H1 (cell line): ENCODE measurements at regions not wholly inside any gene's neighbourhood (a gene's known extent, or its start where the extent isn't known, plus 50 kb on each side); places are given as distances from the start of the nearest gene placed in this dataset.

ENCODE experiments used
- CTCF ChIA-PET: fragments of 300-600 bp; sonication (Branson Sonifier 250); formaldehyde crosslinking; loops from one replicate; lab custom pipeline; 2021; ENCODE audit not compliant: partially characterized antibody; lab: Charles Lee
- POLR2A ChIA-PET: fragments of 300-600 bp; sonication (Branson Sonifier 250); formaldehyde crosslinking; loops from one replicate; lab custom pipeline; 2021; ENCODE audit warnings: inconsistent platforms; ENCODE audit not compliant: partially characterized antibody; lab: Charles Lee
- DNase-seq, 2 experiments: peaks; one replicate each; pipeline versions ENCODE4 v3.0.0 to v3.0.0-alpha.2; 2010 to 2022; ENCODE audit warnings: low spot score in 2 of 2, low read depth in 1 of 2, mixed read lengths in 1 of 2
- FAIRE-seq: peaks from 2 replicates; lab custom pipeline; 2011; peaks lifted over from hg19 to GRCh38; lab: Jason Lieb, UNC
- H2AFZ ChIP-seq: 2 replicates; pipeline ENCODE4 v1.8.1; 2012; ENCODE audit warnings: low read length, inconsistent platforms
- H2AK5ac ChIP-seq: 2 replicates; pipeline ENCODE4 v1.6.1; 2013; ENCODE audit warnings: low read depth, low read length
- H2BK120ac ChIP-seq: replicated peaks from 2 replicates; pipeline ENCODE3; 2013; ENCODE audit warnings: low read depth, low read length, inconsistent platforms
- H2BK12ac ChIP-seq: 2 replicates; pipeline ENCODE4 v1.6.1; 2013; ENCODE audit warnings: low read depth, low read length
- H2BK15ac ChIP-seq: 2 replicates; pipeline ENCODE4 v1.6.1; 2013; ENCODE audit warnings: low read length
- H2BK20ac ChIP-seq: 2 replicates; pipeline ENCODE4 v1.6.1; 2013; ENCODE audit warnings: low read length
- H2BK5ac ChIP-seq: 2 replicates; pipeline ENCODE4 v1.6.1; 2013; ENCODE audit warnings: low read depth, low read length
- H3K14ac ChIP-seq: 2 replicates; pipeline ENCODE4 v1.6.1; 2013; ENCODE audit warnings: inconsistent platforms; ENCODE audit not compliant: insufficient read length
- H3K18ac ChIP-seq: 2 replicates; pipeline ENCODE4 v1.6.1; 2013; ENCODE audit warnings: low read length; ENCODE audit errors: extremely low read depth
- H3K23ac ChIP-seq: 2 replicates; pipeline ENCODE4 v1.6.1; 2013; ENCODE audit warnings: inconsistent platforms; ENCODE audit not compliant: insufficient read length
- H3K23me2 ChIP-seq: 2 replicates; pipeline ENCODE4 v1.6.1; 2013; ENCODE audit warnings: low read depth, low read length
- H3K27ac ChIP-seq: 2 replicates; pipeline ENCODE4 v1.6.1; 2011; ENCODE audit warnings: low read depth, low read length, inconsistent platforms
- H3K27me3 ChIP-seq, 4 experiments: replicated peaks in 1 of 4; 1 replicate in 1 of 4; 2 replicates in 3 of 4; pipeline versions ENCODE4 v1.6.1 to v1.8.1; 2011 to 2013; ENCODE audit warnings: low read length in 3 of 4, mild to moderate bottlenecking in 3 of 4, inconsistent platforms in 2 of 4, mixed read lengths in 2 of 4, moderate library complexity in 1 of 4; ENCODE audit not compliant: control insufficient read depth in 3 of 4, insufficient read depth in 3 of 4; ENCODE audit errors: extremely low read depth in 1 of 4
- H3K36me3 ChIP-seq, 4 experiments: 2 replicates each; pipeline versions ENCODE4 v1.6.1 to v1.8.1; 2011 to 2013; ENCODE audit warnings: mild to moderate bottlenecking in 4 of 4, low read length in 3 of 4, moderate library complexity in 2 of 4, control low read depth in 1 of 4, inconsistent platforms in 1 of 4; ENCODE audit not compliant: insufficient read depth in 4 of 4, control insufficient read depth in 2 of 4
- H3K4ac ChIP-seq: replicated peaks from 2 replicates; pipeline ENCODE3; 2013; ENCODE audit warnings: low read length, low read depth, mixed read lengths, inconsistent platforms; ENCODE audit not compliant: insufficient read length
- H3K4me1 ChIP-seq, 4 experiments: replicated peaks in 1 of 4; 1 replicate in 1 of 4; 2 replicates in 3 of 4; pipeline versions ENCODE4 v1.6.1 to v1.8.1; 2011 to 2013; ENCODE audit warnings: low read length in 3 of 4, inconsistent platforms in 2 of 4, mixed read lengths in 1 of 4; ENCODE audit not compliant: insufficient read depth in 4 of 4, control insufficient read depth in 3 of 4
- H3K4me2 ChIP-seq, 2 experiments: 2 replicates each; pipeline versions ENCODE4 v1.6.1 to v1.8.1; 2011 to 2013; ENCODE audit warnings: low read depth in 2 of 2, low read length in 2 of 2, control low read depth in 1 of 2, inconsistent platforms in 1 of 2, mild to moderate bottlenecking in 1 of 2; ENCODE audit not compliant: insufficient read depth in 1 of 2
- H3K4me3 ChIP-seq, 4 experiments: fragments of 200-600, 300-600 bp in 1 of 4; sonication (generic), shearing (Covaris generic), sonication (Bioruptor Twin) in 1 of 4; 2 replicates each; pipeline versions ENCODE4 v1.5.1 to v1.8.1; 2011 to 2016; ENCODE audit warnings: low read length in 4 of 4, low read depth in 3 of 4, control low read depth in 2 of 4, inconsistent platforms in 2 of 4, mild to moderate bottlenecking in 2 of 4, mixed read lengths in 1 of 4, moderate library complexity in 1 of 4; ENCODE audit not compliant: insufficient read depth in 2 of 4; ENCODE audit errors: extremely low read depth in 1 of 4
- H3K56ac ChIP-seq: replicated peaks from 2 replicates; pipeline ENCODE3; 2013; ENCODE audit warnings: low read depth, mild to moderate bottlenecking, mixed read lengths, low read length, inconsistent platforms; ENCODE audit not compliant: insufficient read length
- H3K79me1 ChIP-seq: 2 replicates; pipeline ENCODE4 v1.6.1; 2013; ENCODE audit warnings: low read depth, low read length, control low read depth
- H3K79me2 ChIP-seq, 2 experiments: 2 replicates each; pipeline versions ENCODE4 v1.6.1 to v1.8.1; 2012 to 2013; ENCODE audit warnings: low read length in 2 of 2, mild to moderate bottlenecking in 2 of 2, inconsistent platforms in 1 of 2; ENCODE audit not compliant: insufficient read depth in 2 of 2, control insufficient read depth in 1 of 2
- H3K9ac ChIP-seq, 4 experiments: replicated peaks in 1 of 4; 1 replicate in 1 of 4; 2 replicates in 3 of 4; pipeline versions ENCODE4 v1.6.1 to v1.8.1; 2011 to 2013; ENCODE audit warnings: low read depth in 3 of 4, low read length in 3 of 4, control low read depth in 2 of 4, mild to moderate bottlenecking in 2 of 4, moderate library complexity in 2 of 4, inconsistent platforms in 1 of 4; ENCODE audit errors: extremely low read depth in 1 of 4
- H3K9me3 ChIP-seq, 2 experiments: 2 replicates each; pipeline versions ENCODE4 v1.6.1 to v1.8.1; 2012 to 2013; ENCODE audit warnings: mild to moderate bottlenecking in 2 of 2, moderate library complexity in 2 of 2, control low read depth in 1 of 2, inconsistent platforms in 1 of 2, low read depth in 1 of 2, low read length in 1 of 2, mixed read lengths in 1 of 2; ENCODE audit not compliant: insufficient read depth in 2 of 2
- H4K20me1 ChIP-seq, 2 experiments: replicated peaks in 1 of 2; 2 replicates each; pipeline versions ENCODE3 to v1.8.1; 2011 to 2013; ENCODE audit warnings: inconsistent platforms in 2 of 2, low read length in 2 of 2, mild to moderate bottlenecking in 1 of 2; ENCODE audit not compliant: insufficient read depth in 2 of 2, control insufficient read depth in 1 of 2
- H4K5ac ChIP-seq: 2 replicates; pipeline ENCODE4 v1.6.1; 2013; ENCODE audit warnings: low read length, low read depth, mixed read lengths, inconsistent platforms; ENCODE audit not compliant: insufficient read length
- H4K8ac ChIP-seq: 2 replicates; pipeline ENCODE4 v1.8.0; 2013; ENCODE audit warnings: mild to moderate bottlenecking, moderate library complexity, low read length, inconsistent platforms; ENCODE audit not compliant: insufficient read depth; ENCODE audit errors: extremely low read depth
- H4K91ac ChIP-seq: replicated peaks from 2 replicates; pipeline ENCODE3; 2013; ENCODE audit warnings: low read length, mixed read lengths, inconsistent platforms; ENCODE audit not compliant: insufficient read length
- ATF3 ChIP-seq: IDR thresholded peaks from 2 replicates; pipeline ENCODE4 v1.6.1; 2011; ENCODE audit warnings: low read depth, mild to moderate bottlenecking, low read length; ENCODE audit not compliant: insufficient read depth
- CBX5 ChIP-seq: fragments of 300-800, 300-1000 bp; sonication (generic); IDR thresholded peaks from 2 replicates; pipeline ENCODE4 v1.7.1; 2016; ENCODE audit warnings: antibody characterized with exemption, low read length, low read depth
- HDAC6 ChIP-seq: IDR thresholded peaks from one replicate; pipeline ENCODE4 v1.7.1; 2012; ENCODE audit warnings: low read depth, mild to moderate bottlenecking, inconsistent platforms, low read length, moderate library complexity
- JUND ChIP-seq: IDR thresholded peaks from 2 replicates; pipeline ENCODE4 v1.6.1; 2011; ENCODE audit warnings: mild to moderate bottlenecking, improper control_type of control experiment, low read length
- ZNF274 ChIP-seq: IDR thresholded peaks from 2 replicates; pipeline ENCODE4 v1.7.0; 2012; ENCODE audit warnings: low read length, borderline replicate concordance; ENCODE audit errors: extremely low read depth
- WGBS, 2 experiments: shearing (Covaris generic) in 1 of 2; methylation state at CpG; one replicate each; pipeline versions ENCODE4 v1.1.6 to v1.1.7; 2013 to 2015; ENCODE audit warnings: low lambda C conversion rate in 2 of 2, mixed read lengths in 2 of 2, inconsistent platforms in 1 of 2, low coverage in 1 of 2, missing lambda C conversion rate in 1 of 2; ENCODE audit not compliant: insufficient replicate concordance in 2 of 2, insufficient coverage in 1 of 2, insufficient read length in 1 of 2; ENCODE audit errors: extremely low coverage in 1 of 2, missing lambda C conversion rate in 1 of 2; 5-methylcytosine and 5-hydroxymethylcytosine counted together

GRCh38 chr14:85325134-85326017, 204.6 kb upstream of the FLRT2 start:
- FAIRE-seq: no peak
- H3K56ac ChIP-seq: no peak overlapping the region
- CTCF ChIA-PET: interaction anchor here (2.2 kb wide), 1 partner anchor 9 kb away, joined by 5 read pairs; no protein-coding TSS in a partner anchor

More at GRCh38 chr14:85325134-85326017, 204.6 kb upstream of the FLRT2 start:
- no peak overlapping the region for H3K23ac ChIP-seq
- no peaks in the 10 kb centered on the region for H3K79me2 ChIP-seq
- no peak overlapping the region for H3K9ac ChIP-seq
- no peak overlapping the region for H3K4me2 ChIP-seq
- H3K14ac ChIP-seq: no peak overlapping the region
- H3K27ac ChIP-seq: no peak overlapping the region
- H2BK120ac ChIP-seq: no peak overlapping the region
- H2AFZ ChIP-seq: no peak overlapping the region
- H2BK20ac ChIP-seq: no peak overlapping the region
- no peak overlapping the region for H3K4ac ChIP-seq
- H3K79me1 ChIP-seq: no peaks in the 10 kb centered on the region
- TF ChIP-seq ZNF274 (no peak), ATF3 (no peak), HDAC6 (no peak), JUND (no peak), CBX5 (no peak)
- POLR2A ChIA-PET: no interaction called here
- H4K5ac ChIP-seq: no peak overlapping the region
- H4K20me1 ChIP-seq: no peaks in the 10 kb centered on the region
- no peak overlapping the region for H4K91ac ChIP-seq
- H3K4me3 ChIP-seq: no peak overlapping the region
- H3K9me3 ChIP-seq: no peaks in the 10 kb centered on the region; a peak in 1 of 4 replicates
- no peak overlapping the region for H2BK15ac ChIP-seq
- H3K27me3 ChIP-seq: no peaks in the 10 kb centered on the region
- no peak overlapping the region for H2BK5ac ChIP-seq
- H3K36me3 ChIP-seq: no peaks in the 10 kb centered on the region
- peaks cover 0 to 3% (median 1%) of the 10 kb centered on the region in 4 experiments; a peak in 2 of 7 replicates for H3K4me1 ChIP-seq
- H2AK5ac ChIP-seq: no peak overlapping the region
- DNase-seq: no peak
- H3K18ac ChIP-seq: no peak overlapping the region
- H4K8ac ChIP-seq: no peak overlapping the region
- no peak overlapping the region for H2BK12ac ChIP-seq
- H3K23me2 ChIP-seq: no peaks in the 10 kb centered on the region
- WGBS, 2 experiments: 88% methylated on average over 3 of the region's 3 CpGs; no CpG with 5 or more reads in 1 of the 2 experiments
